ENCODE measurements at regions not wholly inside any gene's neighbourhood (a gene's known extent, or its start where the extent isn't known, plus 50 kb on each side); places are given as distances from the start of the nearest gene placed in this dataset.
"Not testable (repeated sequence)": the region's sequence is repeated elsewhere in the genome, so short reads cannot be mapped to it uniquely, and the experiment has no call there.

DNA sequence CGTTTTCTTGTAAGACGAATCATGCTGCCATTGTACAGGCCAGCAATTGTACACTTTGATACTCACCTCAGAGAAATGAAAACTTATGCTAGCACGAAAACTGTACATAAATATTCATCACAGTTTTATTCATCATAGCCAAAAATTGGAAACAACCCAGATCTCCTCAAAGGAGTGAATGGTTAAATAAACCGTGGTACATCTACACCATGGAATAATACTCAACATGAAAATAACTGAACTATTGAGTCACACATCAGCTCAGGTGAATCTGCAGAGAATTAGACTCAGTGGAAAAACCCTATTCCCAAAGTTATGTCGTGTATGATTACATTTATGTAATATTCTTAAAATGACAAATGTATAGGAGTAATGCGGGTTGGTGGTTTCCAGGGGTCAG lies 251.0 kb upstream of the HDAC4 start:
- no peak for DNase-seq (ENCODE audit: low spot score)
- H3K27ac Mint-ChIP-seq: no peak overlapping the region
- H3K36me3 Mint-ChIP-seq (ENCODE audit: low read depth): no peaks in the 10 kb centered on the region
- no peak overlapping the region for H3K4me3 Mint-ChIP-seq (ENCODE audit: low read depth)
- H3K4me1 Mint-ChIP-seq (ENCODE audit: low read depth): no peaks in the 10 kb centered on the region
- H3K27me3 Mint-ChIP-seq (ENCODE audit: low read depth): peaks cover 33% of the 10 kb centered on the region
- H3K9me3 Mint-ChIP-seq: no peaks in the 10 kb centered on the region
- intact Hi-C loops (cut with micrococcal nuclease): no loop called here

DNA sequence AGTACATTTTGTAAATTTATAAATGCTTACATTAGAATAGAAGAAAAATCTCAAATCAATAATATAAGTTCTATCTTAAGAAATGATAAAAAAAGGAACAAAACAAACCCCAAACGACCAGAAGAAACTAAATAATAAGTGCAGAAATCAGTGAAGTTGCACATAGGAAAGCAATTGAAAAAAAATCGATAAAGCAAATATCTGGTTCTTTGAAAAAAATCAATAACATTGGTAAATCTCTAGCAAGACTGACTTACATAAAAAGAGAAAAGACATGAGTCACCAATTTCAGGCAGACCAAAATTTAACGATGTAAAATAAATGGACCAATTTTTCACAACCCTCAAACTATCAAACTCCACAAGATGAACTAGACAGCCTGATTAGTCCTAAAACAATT lies 249.9 kb upstream of the HDAC4 start:
- H3K9me3 Mint-ChIP-seq: no peaks in the 10 kb centered on the region
- H3K36me3 Mint-ChIP-seq (ENCODE audit: low read depth): no peaks in the 10 kb centered on the region
- no peak overlapping the region for H3K4me3 Mint-ChIP-seq (ENCODE audit: low read depth)
- no peaks in the 10 kb centered on the region for H3K4me1 Mint-ChIP-seq (ENCODE audit: low read depth)
- no peak for DNase-seq (ENCODE audit: low spot score)
- no peak overlapping the region for H3K27ac Mint-ChIP-seq
- intact Hi-C loops (cut with micrococcal nuclease): no loop called here
- H3K27me3 Mint-ChIP-seq (ENCODE audit: low read depth): peaks cover 30% of the 10 kb centered on the region

DNA sequence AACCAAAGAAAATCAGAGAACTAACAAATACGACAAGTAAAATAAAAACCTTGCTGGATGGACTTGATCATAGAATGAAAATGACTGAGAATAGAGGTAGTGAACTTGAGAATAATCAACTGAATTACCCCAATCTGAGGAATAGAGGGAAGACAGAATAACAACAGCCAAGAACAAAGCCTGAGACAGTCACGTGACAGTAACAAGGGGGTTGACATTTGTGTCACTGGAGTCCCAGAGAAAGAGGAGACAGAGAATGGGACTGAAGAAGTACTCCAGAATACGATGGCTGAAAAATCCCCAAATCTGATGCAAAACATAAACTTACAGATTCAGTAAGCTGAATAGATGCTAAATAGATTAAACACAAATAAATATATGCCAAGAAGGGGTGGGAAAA lies 248.5 kb upstream of the HDAC4 start:
- Mint-ChIP-seq H3K9me3 (no peaks in the 10 kb centered on the region), H3K4me1 (ENCODE audit: low read depth) (no peaks in the 10 kb centered on the region), H3K36me3 (ENCODE audit: low read depth) (no peaks in the 10 kb centered on the region), H3K4me3 (ENCODE audit: low read depth) (no peak overlapping the region), H3K27me3 (ENCODE audit: low read depth) (peaks cover 24% of the 10 kb centered on the region), H3K27ac (no peak overlapping the region)
- intact Hi-C loops (cut with micrococcal nuclease): no loop called here
- DNase-seq (ENCODE audit: low spot score): no peak

- Mint-ChIP-seq H3K27ac (no peak overlapping the region), H3K4me3 (ENCODE audit: low read depth) (no peak overlapping the region), H3K27me3 (ENCODE audit: low read depth) (peaks cover 24% of the 10 kb centered on the region), H3K36me3 (ENCODE audit: low read depth) (no peaks in the 10 kb centered on the region), H3K9me3 (no peaks in the 10 kb centered on the region), H3K4me1 (ENCODE audit: low read depth) (no peaks in the 10 kb centered on the region)
- intact Hi-C loops (cut with micrococcal nuclease): no loop called here
- DNase-seq (ENCODE audit: low spot score): no peak
Measured at GRCh38 chr2:239648607-239649006, 247.8 kb upstream of the HDAC4 start.

- intact Hi-C loops (cut with micrococcal nuclease): no loop called here
- no peak for DNase-seq (ENCODE audit: low spot score)
- Mint-ChIP-seq H3K27ac (no peak overlapping the region), H3K4me1 (ENCODE audit: low read depth) (no peaks in the 10 kb centered on the region), H3K36me3 (ENCODE audit: low read depth) (no peaks in the 10 kb centered on the region), H3K27me3 (ENCODE audit: low read depth) (peaks cover 21% of the 10 kb centered on the region), H3K9me3 (no peaks in the 10 kb centered on the region), H3K4me3 (ENCODE audit: low read depth) (no peak overlapping the region)
Measured at GRCh38 chr2:239647052-239647819, 246.4 kb upstream of the HDAC4 start.

DNA sequence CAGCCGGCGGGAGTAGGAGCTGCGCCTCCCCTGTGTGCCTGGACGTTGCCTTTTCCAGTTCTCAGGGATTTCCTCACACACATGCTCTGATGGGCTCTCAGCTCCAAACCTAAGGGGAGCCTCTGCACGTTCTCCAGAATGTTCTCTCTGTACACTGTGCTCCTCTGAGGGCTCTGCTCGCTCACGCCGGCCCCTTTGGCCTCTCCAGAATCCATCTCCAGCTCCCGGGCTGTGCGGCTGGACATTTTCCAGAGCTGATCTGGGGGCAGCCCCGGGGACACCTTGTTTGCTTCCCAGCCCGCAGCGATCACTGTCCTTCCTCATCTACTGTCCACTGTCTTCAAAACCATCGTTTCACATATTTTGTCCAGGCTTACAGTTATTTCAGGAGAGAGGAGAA lies 245.4 kb upstream of the HDAC4 start:
- Mint-ChIP-seq H3K4me1 (ENCODE audit: low read depth) (no peaks in the 10 kb centered on the region), H3K27ac (no peak overlapping the region), H3K4me3 (ENCODE audit: low read depth) (no peak overlapping the region), H3K36me3 (ENCODE audit: low read depth) (no peaks in the 10 kb centered on the region), H3K27me3 (ENCODE audit: low read depth) (peaks cover 15% of the 10 kb centered on the region), H3K9me3 (no peaks in the 10 kb centered on the region)
- DNase-seq (ENCODE audit: low spot score): no peak
- intact Hi-C loops (cut with micrococcal nuclease): no loop called here

DNA sequence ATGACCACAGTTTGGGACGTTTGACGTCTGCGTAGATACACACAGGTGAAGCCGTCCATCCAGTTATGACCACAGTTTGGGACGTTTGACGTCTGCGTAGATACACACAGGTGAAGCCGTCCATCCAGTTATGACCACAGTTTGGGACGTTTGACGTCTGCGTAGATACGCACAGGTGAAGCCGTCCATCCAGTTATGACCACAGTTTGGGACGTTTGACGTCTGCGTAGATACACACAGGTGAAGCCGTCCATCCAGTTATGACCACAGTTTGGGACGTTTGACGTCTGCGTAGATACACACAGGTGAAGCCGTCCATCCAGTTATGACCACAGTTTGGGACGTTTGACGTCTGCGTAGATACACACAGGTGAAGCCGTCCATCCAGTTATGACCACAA lies 243.8 kb upstream of the HDAC4 start:
- DNase-seq (ENCODE audit: low spot score); H3K36me3 Mint-ChIP-seq (ENCODE audit: low read depth); H3K4me3 Mint-ChIP-seq (ENCODE audit: low read depth); H3K27ac Mint-ChIP-seq; H3K4me1 Mint-ChIP-seq (ENCODE audit: low read depth); H3K27me3 Mint-ChIP-seq (ENCODE audit: low read depth); H3K9me3 Mint-ChIP-seq; intact Hi-C loops (cut with micrococcal nuclease): not testable (repeated sequence)

- no peaks in the 10 kb centered on the region for H3K9me3 Mint-ChIP-seq
- H3K27me3 Mint-ChIP-seq (ENCODE audit: low read depth): peaks cover 3% of the 10 kb centered on the region
- H3K4me1 Mint-ChIP-seq (ENCODE audit: low read depth): no peaks in the 10 kb centered on the region
- no peaks in the 10 kb centered on the region for H3K36me3 Mint-ChIP-seq (ENCODE audit: low read depth)
- H3K27ac Mint-ChIP-seq: no peak overlapping the region
- H3K4me3 Mint-ChIP-seq (ENCODE audit: low read depth): no peak overlapping the region
- no peak for DNase-seq (ENCODE audit: low spot score)
- intact Hi-C loops (cut with micrococcal nuclease): no loop called here
Measured at GRCh38 chr2:239644011-239644410, 243.2 kb upstream of the HDAC4 start.

DNA sequence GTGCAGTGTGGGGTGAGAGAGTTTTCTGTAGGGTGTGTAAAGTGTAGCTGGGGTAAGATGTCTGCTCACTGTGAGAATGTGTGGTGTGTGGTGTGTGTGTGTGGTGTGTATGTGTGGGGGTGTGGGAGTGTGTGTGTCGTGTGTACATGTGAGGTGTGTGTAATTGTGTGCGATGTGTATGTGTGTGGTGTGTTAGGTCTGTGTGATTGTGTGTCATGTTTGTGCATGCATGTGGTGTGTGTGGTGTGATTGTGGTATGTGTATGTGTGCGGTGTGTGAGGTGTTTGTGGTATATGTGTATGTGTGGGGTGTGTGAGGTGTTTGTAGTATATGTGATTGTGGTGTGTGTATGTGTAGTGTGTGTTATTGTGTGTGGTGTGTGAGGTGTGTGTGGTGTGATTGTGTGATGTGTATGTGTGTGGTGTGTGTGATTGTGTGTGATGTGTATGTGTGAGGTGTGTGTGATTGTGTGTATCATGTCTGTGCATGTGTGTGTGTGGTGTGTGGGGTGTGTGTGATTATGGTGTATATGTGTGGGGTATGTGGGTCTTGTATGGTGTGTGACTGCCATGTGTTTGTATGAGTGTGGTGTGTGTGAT lies 241.7 kb upstream of the HDAC4 start:
- intact Hi-C loops (cut with micrococcal nuclease): no loop called here
- Mint-ChIP-seq H3K27me3 (ENCODE audit: low read depth) (peaks cover 2% of the 10 kb centered on the region), H3K36me3 (ENCODE audit: low read depth) (no peaks in the 10 kb centered on the region), H3K4me1 (ENCODE audit: low read depth) (no peaks in the 10 kb centered on the region), H3K27ac (no peak overlapping the region), H3K4me3 (ENCODE audit: low read depth) (no peak overlapping the region), H3K9me3 (no peaks in the 10 kb centered on the region)
- DNase-seq (ENCODE audit: low spot score): no peak

DNA sequence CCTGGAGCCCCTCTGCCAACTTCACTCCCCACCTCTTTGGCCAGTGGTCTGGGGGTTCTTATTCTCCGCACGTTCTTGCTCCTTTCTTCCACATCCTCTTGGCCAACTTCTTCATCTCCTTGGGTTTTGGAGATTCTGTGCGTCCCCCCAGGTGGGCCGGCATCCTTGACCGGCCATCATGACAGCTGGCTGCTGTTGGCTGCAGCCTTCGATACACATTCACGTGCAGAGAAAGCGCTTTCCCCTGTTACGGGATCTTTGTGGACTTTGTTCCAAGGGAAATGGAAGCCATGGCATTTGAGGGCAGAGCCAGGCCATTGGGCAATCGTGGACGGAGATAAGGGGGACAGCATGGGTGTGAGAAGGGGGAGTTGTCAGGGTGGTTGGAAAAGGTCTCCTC lies 241.1 kb upstream of the HDAC4 start:
- H3K4me1 Mint-ChIP-seq (ENCODE audit: low read depth); intact Hi-C loops (cut with micrococcal nuclease); H3K27ac Mint-ChIP-seq; DNase-seq (ENCODE audit: low spot score); H3K27me3 Mint-ChIP-seq (ENCODE audit: low read depth); H3K9me3 Mint-ChIP-seq; H3K36me3 Mint-ChIP-seq (ENCODE audit: low read depth); H3K4me3 Mint-ChIP-seq (ENCODE audit: low read depth): not testable (repeated sequence)

DNA sequence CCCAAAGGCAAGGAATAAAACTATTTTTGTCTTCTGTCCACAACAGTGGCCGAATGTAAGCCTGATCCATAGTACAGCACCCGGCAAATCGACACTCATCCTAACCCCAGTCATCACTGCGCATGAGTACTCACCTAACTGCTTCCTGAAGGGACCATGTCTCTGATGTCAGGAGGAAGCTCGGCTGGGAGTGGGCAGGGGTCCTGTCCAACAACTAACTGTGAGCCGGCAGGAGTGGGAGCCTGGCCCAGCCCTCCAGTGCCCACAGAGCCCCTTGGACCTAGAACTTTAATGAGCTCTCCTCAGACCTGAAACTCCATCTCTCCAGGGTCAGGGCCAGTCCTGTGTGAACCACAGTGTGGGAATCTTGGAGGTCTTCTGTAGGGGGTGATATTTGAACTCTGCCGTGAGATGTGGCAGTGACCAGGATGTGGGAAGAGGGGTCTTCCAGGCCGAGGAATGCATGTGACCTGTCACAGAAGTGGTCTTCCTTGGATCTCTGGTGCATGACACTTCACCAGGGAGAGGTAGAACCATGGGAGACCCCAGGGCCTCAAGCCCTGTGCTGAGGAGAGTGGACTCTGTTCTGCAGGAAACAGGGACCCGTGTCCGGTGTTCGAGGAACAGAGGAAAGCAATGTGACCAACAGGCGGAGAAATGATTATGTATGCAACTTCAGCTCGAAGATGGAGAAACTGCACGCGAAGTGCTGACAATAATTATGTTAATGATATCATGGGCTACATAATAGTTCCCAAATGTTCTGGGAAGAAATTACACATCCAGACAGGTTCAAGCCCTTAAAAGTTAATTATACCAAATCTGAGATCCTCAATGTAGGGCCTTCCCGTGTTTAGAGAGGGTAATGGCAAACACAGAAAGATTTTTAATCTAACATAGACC lies 240.1 kb upstream of the HDAC4 start:
- H3K27ac Mint-ChIP-seq: no peak overlapping the region
- H3K4me3 Mint-ChIP-seq (ENCODE audit: low read depth): no peak overlapping the region
- DNase-seq (ENCODE audit: low spot score): no peak
- no peaks in the 10 kb centered on the region for H3K27me3 Mint-ChIP-seq (ENCODE audit: low read depth)
- H3K4me1 Mint-ChIP-seq (ENCODE audit: low read depth): no peaks in the 10 kb centered on the region
- no peaks in the 10 kb centered on the region for H3K36me3 Mint-ChIP-seq (ENCODE audit: low read depth)
- H3K9me3 Mint-ChIP-seq: no peaks in the 10 kb centered on the region
- intact Hi-C loops (cut with micrococcal nuclease): no loop called here

DNA sequence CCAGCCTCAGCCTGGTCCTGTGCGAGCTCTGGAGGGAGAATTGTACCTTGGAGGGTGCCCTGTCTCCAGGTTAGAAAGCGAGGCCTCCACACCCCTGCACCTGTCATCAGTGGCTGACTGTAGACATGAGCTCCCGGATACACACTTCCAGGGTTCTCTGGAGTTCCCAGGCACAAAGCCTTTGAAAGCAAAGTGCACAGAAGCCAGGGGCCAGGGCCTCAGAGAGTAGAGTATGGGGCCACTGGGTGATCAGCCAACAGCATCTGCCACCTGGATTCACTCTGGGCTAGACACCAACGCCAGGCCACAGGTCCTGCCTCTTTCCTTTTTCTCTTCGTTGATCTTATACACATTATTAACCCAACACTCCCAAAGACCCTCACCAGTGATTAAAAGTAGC lies 239.4 kb upstream of the HDAC4 start:
- no peaks in the 10 kb centered on the region for H3K27me3 Mint-ChIP-seq (ENCODE audit: low read depth)
- no peaks in the 10 kb centered on the region for H3K9me3 Mint-ChIP-seq
- H3K36me3 Mint-ChIP-seq (ENCODE audit: low read depth): no peaks in the 10 kb centered on the region
- intact Hi-C loops (cut with micrococcal nuclease): no loop called here
- no peak for DNase-seq (ENCODE audit: low spot score)
- H3K4me3 Mint-ChIP-seq (ENCODE audit: low read depth): no peak overlapping the region
- H3K4me1 Mint-ChIP-seq (ENCODE audit: low read depth): no peaks in the 10 kb centered on the region
- H3K27ac Mint-ChIP-seq: no peak overlapping the region
